ENCODE measurements at regions not wholly inside any gene's neighbourhood (a gene's known extent, or its start where the extent isn't known, plus 50 kb on each side); places are given as distances from the start of the nearest gene placed in this dataset.

DNA sequence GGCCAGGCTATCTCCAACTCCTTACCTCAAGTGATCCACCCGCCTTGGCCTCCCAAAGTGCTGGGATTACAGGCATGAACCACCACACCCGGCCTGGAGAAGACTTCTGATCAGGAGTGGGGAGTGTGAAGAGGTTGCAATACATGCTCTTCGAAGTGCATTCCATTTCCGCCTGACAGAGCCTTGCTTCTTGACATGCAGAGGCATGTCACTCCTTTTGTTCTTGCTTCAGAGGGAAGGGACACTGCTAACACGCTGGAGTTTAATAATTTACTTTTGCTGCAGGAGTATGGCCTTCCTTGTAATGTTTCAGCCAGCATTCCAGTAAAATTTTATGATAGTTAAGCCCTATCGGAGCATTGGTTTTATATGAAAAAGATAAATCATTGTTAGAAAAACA lies 74.9 kb downstream of the SLC25A47 start:
- H3K27ac ChIP-seq (ENCODE audit: low read depth, low read length) = no peak overlapping the region
- H2BK120ac ChIP-seq (replicated peaks; ENCODE audit: low read depth, low read length) = no peak overlapping the region
- H3K4ac ChIP-seq (replicated peaks; ENCODE audit: insufficient read length, low read depth, low read length) = no peak overlapping the region
- no peaks in the 10 kb centered on the region for H3K27me3 ChIP-seq (replicated peaks in 1 of 4; ENCODE audit: control insufficient read depth in 3 of 4, extremely low read depth in 1 of 4, insufficient read depth in 3 of 4, low read length in 3 of 4)
- no peaks in the 10 kb centered on the region for H3K9me3 ChIP-seq (ENCODE audit: insufficient read depth in 2 of 2, low read depth in 1 of 2, low read length in 1 of 2)
- no peak overlapping the region for H2BK12ac ChIP-seq (ENCODE audit: low read depth, low read length)
- no peaks in the 10 kb centered on the region for H4K20me1 ChIP-seq (replicated peaks in 1 of 2; ENCODE audit: control insufficient read depth in 1 of 2, insufficient read depth in 2 of 2, low read length in 2 of 2)
- no peak overlapping the region for H2AK5ac ChIP-seq (ENCODE audit: low read depth, low read length)
- H3K4me2 ChIP-seq (ENCODE audit: insufficient read depth in 1 of 2, low read depth in 2 of 2, low read length in 2 of 2) = no peak overlapping the region
- H3K79me1 ChIP-seq (ENCODE audit: low read depth, low read length) = peaks cover 5% of the 10 kb centered on the region
- no peak overlapping the region for H4K8ac ChIP-seq (ENCODE audit: extremely low read depth, insufficient read depth, low read length)
- TF ChIP-seq, protein P1, sequence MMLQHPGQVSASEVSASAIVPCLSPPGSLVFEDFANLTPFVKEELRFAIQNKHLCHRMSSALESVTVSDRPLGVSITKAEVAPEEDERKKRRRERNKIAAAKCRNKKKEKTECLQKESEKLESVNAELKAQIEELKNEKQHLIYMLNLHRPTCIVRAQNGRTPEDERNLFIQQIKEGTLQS (IDR thresholded peaks at IDR 0.05; ENCODE audit: insufficient read depth, low read depth, low read length) = no peak
- no peak for TF ChIP-seq RXRA (IDR thresholded peaks at IDR 0.05; ENCODE audit: insufficient read depth, low read depth, low read length)
- TF ChIP-seq, protein P2, sequence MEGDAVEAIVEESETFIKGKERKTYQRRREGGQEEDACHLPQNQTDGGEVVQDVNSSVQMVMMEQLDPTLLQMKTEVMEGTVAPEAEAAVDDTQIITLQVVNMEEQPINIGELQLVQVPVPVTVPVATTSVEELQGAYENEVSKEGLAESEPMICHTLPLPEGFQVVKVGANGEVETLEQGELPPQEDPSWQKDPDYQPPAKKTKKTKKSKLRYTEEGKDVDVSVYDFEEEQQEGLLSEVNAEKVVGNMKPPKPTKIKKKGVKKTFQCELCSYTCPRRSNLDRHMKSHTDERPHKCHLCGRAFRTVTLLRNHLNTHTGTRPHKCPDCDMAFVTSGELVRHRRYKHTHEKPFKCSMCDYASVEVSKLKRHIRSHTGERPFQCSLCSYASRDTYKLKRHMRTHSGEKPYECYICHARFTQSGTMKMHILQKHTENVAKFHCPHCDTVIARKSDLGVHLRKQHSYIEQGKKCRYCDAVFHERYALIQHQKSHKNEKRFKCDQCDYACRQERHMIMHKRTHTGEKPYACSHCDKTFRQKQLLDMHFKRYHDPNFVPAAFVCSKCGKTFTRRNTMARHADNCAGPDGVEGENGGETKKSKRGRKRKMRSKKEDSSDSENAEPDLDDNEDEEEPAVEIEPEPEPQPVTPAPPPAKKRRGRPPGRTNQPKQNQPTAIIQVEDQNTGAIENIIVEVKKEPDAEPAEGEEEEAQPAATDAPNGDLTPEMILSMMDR (IDR thresholded peaks at IDR 0.05; ENCODE audit: control extremely low read depth in 1 of 3, insufficient read depth in 1 of 3, low read depth in 1 of 3, low read length in 3 of 3) = no peak
- no peak overlapping the region for H2BK15ac ChIP-seq (ENCODE audit: low read length)
- H3K14ac ChIP-seq (ENCODE audit: insufficient read length) = no peak overlapping the region
- DNase-seq (ENCODE audit: low read depth in 1 of 2, low spot score in 2 of 2) = no peak
- no peak overlapping the region for H2AFZ ChIP-seq (ENCODE audit: low read length)
- H3K56ac ChIP-seq (replicated peaks; ENCODE audit: insufficient read length, low read depth, low read length) = no peak overlapping the region
- H4K91ac ChIP-seq (replicated peaks; ENCODE audit: insufficient read length, low read length) = no peak overlapping the region
- H3K23me2 ChIP-seq (ENCODE audit: low read depth, low read length) = no peaks in the 10 kb centered on the region
- H3K23ac ChIP-seq (ENCODE audit: insufficient read length) = no peak overlapping the region
- WGBS, 2 experiments (ENCODE audit: extremely low coverage in 1 of 2, insufficient coverage in 1 of 2, insufficient read length in 1 of 2, insufficient replicate concordance in 2 of 2, low coverage in 1 of 2, low lambda C conversion rate in 2 of 2, missing lambda C conversion rate in 1 of 2) = 87% methylated on average over 6 of the region's 6 CpGs; no CpG with 5 or more reads in 1 of the 2 experiments
- 0 out of 2 replicates have a peak overlapping the region, but pooled peaks have one; percentile 37 for H2BK20ac ChIP-seq (ENCODE audit: low read length)
- peaks cover 3 to 12% (median 8%) of the 10 kb centered on the region in 4 experiments for H3K4me1 ChIP-seq (replicated peaks in 1 of 4; ENCODE audit: control insufficient read depth in 3 of 4, insufficient read depth in 4 of 4, low read length in 3 of 4)
- FAIRE-seq = no peak
- H3K18ac ChIP-seq (ENCODE audit: extremely low read depth, low read length) = no peak overlapping the region
- H3K79me2 ChIP-seq (ENCODE audit: control insufficient read depth in 1 of 2, insufficient read depth in 2 of 2, low read length in 2 of 2) = no peaks in the 10 kb centered on the region; a peak in 1 of 4 replicates
- H3K9ac ChIP-seq (replicated peaks in 1 of 4; ENCODE audit: extremely low read depth in 1 of 4, low read depth in 3 of 4, low read length in 3 of 4) = no peak overlapping the region
- H3K36me3 ChIP-seq (ENCODE audit: control insufficient read depth in 2 of 4, insufficient read depth in 4 of 4, low read length in 3 of 4) = no peaks in the 10 kb centered on the region
- peak overlapping the region; percentile 91; the same call in 1 of the 2 replicates for H2BK5ac ChIP-seq (ENCODE audit: low read depth, low read length)
- ChIA-PET CTCF (ENCODE audit: partially characterized antibody) (interaction anchor here (1.2 to 3.9 kb wide), 4 partner anchors 12 to 255 kb away, joined by 4 to 39 read pairs (median 6); no protein-coding TSS in a partner anchor), POLR2A (ENCODE audit: partially characterized antibody) (interaction anchor here (0.9 to 1.6 kb wide), 2 partner anchors 11 to 14 kb away, joined by 3 read pairs; no protein-coding TSS in a partner anchor)
- peak overlapping the region; percentile 53 for H4K5ac ChIP-seq (ENCODE audit: insufficient read length, low read depth, low read length)
- no peak overlapping the region for H3K4me3 ChIP-seq (ENCODE audit: extremely low read depth in 1 of 4, insufficient read depth in 2 of 4, low read depth in 3 of 4, low read length in 4 of 4)

Data from H1 (cell line).